A673 (cell line): ENCODE measurements at regions not wholly inside any gene's neighbourhood (a gene's known extent, or its start where the extent isn't known, plus 50 kb on each side); places are given as distances from the start of the nearest gene placed in this dataset.

Experiments
- CTCF ChIP-seq: fragments of 300-800, 200-600 bp; sonication (generic); conservative IDR thresholded peaks from 2 replicates; pipeline ENCODE4 v1.5.1; 2017; ENCODE audit warnings: low read depth, mild to moderate bottlenecking, antibody characterized with exemption, low read length, moderate library complexity, mixed read lengths
- EZH2 ChIP-seq: fragments of 200-600 bp; sonication (generic); IDR thresholded peaks from 2 replicates; pipeline ENCODE4 v1.6.1; 2017; ENCODE audit warnings: borderline replicate concordance, low read depth, mild to moderate bottlenecking, mixed read lengths, antibody characterized with exemption, low read length; ENCODE audit not compliant: poor library complexity, severe bottlenecking

DNA sequence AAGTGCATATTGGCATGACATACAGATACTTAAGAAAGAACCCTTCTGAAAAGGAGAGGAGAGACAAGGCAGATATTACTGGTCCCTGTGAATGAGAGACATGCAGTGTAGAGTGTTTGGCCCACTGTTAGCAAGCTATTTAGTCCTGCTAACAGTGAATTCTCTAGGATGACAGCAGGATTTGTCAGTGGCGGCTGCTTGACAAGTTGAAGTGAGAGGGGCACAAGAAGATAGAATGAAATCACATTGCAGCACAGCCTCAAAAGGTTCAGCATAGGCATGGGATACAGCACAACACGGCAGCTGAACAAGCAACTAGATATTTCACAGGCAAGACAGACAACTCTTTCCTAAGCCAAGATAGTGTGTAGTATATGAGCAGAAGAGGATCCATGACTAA, 407.9 kb downstream of the PLA2G4A start:
- TF ChIP-seq CTCF, result no peak
- no peak for TF ChIP-seq EZH2
